ENCODE measurements at regions not wholly inside any gene's neighbourhood (a gene's known extent, or its start where the extent isn't known, plus 50 kb on each side); places are given as distances from the start of the nearest gene placed in this dataset.
"Not testable (repeated sequence)": the region's sequence is repeated elsewhere in the genome, so short reads cannot be mapped to it uniquely, and the experiment has no call there.

DNA sequence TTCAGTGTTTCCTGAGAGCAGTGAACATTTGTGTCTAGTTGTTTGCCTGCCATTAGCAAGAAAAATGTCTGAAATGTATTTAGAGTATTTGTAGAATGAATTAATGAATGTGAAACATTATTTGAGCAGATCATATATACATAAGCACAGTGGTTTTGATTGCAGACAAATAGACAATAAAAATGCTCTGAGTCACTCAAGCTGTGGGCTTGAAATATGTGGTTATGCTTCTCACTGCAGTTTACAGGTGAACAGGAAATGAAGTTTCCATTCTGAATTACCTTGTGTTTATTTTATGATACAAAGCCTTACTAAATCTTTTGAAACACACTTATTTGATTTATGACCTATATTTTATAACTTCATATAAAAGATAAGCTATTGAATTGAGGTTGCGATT lies 827.7 kb downstream of the TMTC2 start:
- peak in 1 of 2 experiments; percentile 3 for DNase-seq

- no peak for DNase-seq
Observed at GRCh38 chr12:83506841-83507240, 820.1 kb downstream of the TMTC2 start.

- DNase-seq, result no peak
Observed at GRCh38 chr12:83505586-83505985, 818.9 kb downstream of the TMTC2 start.

- not testable (repeated sequence) for DNase-seq
Observed at GRCh38 chr12:83499894-83500293, 813.2 kb downstream of the TMTC2 start.

DNA sequence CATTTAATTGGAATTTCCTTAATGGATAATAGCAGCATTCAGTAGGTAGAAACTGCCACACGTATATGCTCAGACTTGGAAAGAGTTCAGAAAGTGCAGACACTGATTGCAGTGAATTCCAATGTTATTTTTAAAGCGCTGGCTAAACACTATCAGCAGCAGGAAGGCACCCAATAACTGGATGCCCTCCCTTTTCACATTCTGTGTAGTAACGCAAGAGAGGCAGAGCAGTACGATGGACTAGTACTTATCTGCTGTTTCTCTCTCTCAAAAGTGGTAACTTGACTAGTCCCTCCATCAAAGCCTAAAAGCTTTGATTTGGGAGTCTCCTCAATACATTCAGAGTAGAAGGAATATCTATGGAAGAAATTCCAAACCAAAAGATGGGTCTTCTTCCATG lies 791.0 kb downstream of the TMTC2 start:
- DNase-seq, result no peak

GRCh38 chr12:83476695-83477690 lies 790.3 kb downstream of the TMTC2 start:
- DNase-seq, result no peak

- no peak for DNase-seq
Observed at GRCh38 chr12:83476006-83476405, 789.3 kb downstream of the TMTC2 start.

DNA sequence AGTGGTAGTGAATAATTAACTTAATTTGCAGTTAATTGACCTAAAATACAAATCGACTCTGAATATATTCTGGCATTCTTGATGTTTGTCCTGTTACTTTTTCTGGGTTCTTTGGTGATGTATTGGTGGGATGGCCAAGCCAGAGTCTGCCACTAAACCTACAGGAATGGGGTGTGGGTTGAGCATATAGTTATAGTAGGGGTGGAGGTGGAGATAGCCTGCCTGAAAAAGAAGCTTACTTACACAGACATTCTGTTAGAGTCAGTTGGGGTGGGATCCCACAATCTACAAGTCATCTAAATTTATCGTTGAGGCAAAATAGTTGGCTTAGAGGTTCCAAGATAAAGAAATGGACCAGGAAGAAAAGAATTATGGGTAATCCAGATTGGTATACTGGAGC lies 787.7 kb downstream of the TMTC2 start:
- no peak for DNase-seq

DNA sequence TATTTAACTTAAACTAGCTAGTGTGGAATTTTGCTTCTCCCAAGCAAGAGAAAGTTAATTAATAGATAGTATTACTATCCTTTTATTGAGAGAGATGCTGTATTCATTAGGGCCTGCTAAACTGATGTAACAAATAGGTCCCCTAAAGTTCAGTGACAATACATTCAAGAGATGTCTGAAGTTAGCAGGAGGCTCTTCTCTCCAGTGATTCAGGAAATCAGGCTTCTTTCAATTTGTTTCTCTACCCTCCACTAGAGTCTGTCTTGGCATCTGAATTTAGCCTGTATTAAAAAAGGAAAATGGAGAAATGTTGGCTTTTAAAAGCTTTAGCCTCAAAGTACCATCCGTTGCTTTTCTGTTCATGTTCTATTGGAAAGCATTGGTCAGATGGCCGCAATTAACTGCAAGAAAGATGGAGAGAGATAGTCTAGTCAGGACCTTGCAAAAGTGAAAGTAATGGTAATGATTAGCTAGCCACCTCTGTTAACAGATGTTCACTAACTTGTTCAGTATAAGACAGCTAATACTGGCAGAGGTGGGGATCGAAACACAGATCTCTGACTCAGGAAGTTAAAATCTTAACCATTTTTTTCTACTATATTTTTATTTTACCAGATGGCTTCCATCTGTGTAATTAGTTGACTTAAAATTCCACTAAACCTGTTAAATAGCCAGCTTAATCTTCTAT lies 786.8 kb downstream of the TMTC2 start:
- no peak for DNase-seq

DNA sequence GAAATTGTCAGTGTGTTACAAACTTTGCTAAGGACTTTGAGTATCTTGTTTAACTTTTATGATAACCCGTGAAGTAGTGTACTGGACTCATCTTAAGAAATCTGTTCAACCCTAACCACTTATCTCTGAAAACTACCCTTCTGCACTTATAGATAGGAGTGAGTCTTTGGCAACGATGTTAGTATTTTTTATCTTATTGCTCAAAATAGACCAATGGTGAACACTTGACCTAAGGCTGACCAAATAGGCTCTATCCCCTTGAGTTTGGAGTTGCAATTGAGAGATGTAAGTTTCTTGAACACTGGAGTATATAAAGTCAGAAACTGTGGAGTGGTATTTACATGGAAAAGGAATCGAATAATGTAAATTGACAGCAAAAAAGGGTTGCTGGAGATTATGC lies 786.1 kb downstream of the TMTC2 start:
- DNase-seq, result no peak

DNA sequence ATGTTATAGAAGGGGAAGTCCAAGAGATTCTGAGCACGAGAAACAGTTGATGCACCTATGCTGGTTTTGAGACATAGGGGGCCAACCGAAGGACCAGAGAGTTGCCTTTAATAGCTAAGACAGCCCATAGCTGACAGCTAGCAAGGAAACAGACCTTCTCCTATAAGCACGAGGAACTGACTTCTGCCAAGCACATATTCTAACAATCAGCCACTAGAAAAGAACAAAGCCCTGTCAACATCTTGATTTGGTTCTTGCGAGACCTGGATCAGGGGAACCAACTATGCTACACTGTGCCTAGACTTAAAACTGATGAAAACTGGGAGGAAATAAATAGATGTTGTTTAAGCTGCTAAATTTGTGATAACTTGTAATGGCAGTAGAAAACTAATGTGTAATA lies 785.6 kb downstream of the TMTC2 start:
- no peak for DNase-seq

GRCh38 chr12:83471341-83471740 lies 784.6 kb downstream of the TMTC2 start:
- DNase-seq, result no peak

DNA sequence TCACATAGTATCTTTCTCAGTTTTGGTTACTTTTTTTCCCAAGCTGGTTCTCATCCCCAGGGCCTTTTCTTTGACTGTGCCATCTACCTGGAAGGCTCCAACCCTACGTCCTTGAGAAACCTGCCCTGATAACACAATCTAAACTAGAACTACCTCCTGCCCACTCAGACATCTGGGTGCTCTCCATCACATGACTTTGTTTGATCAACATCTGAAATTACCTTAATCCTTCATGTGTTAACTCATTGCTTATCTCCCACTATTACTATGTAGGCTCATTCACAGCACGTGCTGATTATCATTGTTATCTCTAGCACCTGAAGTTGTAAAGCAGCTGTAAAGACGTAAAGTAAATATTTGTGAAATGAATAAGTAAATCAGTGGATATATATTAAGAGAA lies 784.0 kb downstream of the TMTC2 start:
- DNase-seq, result no peak

DNA sequence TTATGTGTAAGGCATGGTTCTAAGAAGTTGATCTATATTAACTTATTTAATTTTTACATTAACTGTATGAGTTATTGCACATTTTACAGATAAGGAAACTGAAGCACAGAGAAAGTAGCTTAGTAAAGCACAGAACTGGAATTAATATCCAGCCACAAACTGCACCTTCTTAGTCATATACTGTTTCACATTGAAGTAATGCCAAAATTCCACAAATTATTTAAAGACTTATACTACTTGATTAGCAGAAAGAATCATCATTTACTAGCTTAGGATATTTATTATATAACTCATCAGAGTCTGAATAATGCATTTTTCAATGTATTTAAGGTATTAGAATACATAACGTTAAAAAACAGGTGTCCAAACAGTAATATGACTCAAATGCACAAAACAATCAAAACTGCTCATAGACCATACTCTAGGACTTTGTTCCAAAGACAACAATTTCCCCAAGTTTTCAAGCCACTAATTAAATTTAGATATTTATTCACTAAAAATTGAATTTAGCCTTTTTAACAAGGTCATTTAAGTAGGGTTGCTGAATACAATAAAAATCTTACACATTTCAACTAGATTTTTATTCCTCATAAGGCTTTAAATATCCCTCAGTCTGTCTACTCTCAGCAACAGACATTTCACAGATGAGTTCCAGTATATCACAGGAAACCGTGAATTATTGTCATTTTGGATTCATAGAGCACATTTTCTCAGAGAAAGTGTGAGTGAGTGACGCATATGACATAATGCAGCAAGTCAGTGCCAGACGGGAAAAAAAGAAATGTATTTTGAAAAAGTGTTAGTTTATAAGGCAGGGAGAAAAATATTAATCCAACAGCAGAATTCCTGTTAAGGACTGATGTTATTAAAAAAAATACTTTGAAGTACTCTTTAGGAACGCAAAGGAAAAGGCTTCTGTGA lies 782.5 kb downstream of the TMTC2 start:
- DNase-seq, result no peak

DNA sequence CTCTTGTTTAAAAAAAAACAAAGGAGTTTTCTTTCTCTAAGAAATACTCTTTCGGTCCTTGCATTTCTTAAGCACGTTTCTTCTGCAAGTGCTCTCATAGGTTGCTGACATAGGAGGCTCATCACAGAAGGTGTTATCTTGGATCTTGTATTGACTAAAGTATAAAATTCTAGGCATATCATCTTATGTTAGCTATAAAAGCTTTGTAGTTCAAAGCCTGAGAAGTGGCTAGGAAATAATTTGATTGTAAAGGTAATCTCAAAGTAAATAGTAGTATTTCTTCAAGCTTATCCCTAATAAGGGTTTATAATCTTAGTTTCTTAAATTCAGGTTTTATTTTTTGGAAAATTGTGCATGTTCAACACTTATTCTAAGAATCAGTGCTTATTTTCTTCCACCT lies 778.9 kb downstream of the TMTC2 start:
- no peak for DNase-seq

- no peak for DNase-seq
Observed at GRCh38 chr12:83462419-83462818, 775.7 kb downstream of the TMTC2 start.

DNA sequence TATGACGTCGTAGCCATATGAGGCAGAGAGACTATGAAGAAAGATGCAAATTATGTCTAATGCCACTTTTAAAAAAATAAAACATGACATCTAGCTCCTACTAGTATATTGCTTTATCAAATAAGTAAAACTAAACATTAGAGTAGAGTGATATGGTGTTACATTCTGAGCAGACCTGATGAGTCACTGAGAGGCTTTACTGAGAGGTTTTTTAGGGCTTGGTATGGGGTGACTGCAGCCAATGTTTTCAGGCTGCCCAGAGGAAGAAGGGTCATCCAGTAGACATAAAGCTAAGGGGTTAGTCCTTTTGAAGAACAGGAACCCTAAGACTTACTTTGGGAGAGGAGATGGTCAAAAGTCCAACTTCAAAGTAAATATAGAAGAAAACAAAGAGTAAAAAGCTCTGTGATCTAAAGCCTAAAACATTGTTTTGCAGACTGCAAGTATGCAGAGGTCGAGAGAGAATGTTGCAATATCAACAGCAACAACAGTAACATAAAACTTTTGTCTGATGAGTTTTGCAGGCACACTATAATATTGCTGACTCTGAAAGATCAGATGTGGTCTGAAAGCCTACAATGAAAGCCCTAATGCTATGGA lies 774.7 kb downstream of the TMTC2 start:
- no peak for DNase-seq

DNA sequence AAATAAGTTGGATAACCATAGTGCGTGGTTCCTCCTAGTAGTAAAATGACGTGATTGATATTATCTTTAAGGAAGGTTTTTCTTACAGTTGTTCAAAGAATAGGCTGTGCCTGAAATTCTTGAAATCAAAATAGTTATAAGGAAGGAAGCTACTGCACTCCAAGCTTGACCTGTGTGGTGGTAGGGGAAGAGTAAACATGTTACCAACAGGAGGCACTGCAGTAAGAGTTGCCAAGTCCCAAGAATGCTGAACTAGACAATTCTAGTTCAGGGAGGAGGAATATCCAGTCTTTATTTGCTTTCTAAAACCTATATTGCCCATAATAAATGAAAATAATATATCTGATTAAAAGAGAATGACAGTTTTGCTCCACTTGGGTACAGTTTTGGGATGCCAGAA lies 764.5 kb downstream of the TMTC2 start:
- no peak for DNase-seq

DNA sequence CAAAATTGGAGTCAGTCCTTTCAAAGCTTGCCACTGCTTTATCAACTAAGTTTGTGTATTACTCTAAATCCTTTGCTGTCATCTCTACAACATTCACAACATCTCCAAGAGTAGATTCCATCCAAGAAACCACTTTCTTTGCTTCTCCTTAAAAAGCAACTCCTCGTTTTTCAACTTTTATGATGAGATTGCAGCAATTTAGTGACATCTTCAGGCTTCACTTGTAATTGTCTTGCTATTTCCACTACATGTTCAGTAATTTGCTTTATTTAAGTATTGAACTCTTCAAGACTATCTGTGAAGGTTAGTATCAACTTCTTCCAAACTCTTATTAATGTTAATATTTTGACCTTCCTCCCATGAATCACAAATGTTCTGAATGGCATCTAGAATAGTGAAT lies 747.9 kb downstream of the TMTC2 start:
- DNase-seq, result no peak

DNA sequence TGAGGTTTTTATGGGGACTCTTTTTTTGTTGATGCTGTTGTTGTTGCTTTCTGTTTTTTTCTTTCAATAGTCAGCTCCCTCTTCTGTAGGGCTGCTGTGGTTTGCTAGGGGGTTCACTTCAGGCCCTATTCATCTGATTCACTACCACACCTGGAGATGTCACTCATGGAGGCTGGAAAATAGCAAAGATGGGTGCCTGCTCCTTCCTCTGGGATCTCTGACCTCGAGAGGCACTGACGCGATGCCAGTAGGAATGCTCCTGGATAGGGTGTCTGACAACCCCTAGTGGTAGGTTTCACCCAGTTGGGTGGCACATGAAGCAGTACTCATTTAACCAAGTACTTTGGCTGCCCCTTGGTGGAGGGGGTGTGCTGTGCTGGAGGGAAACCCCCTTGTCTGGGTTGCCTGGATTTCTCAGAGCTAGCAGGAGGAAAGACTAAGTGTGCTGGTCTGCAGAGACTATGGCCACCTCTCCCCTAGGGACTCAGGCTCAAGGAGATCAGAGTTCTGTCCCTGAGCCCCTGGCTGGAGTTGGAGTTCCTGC lies 745.5 kb downstream of the TMTC2 start:
- DNase-seq, result no peak

- DNase-seq, result not testable (repeated sequence)
Observed at GRCh38 chr12:83427586-83428136, 741.0 kb downstream of the TMTC2 start.

DNA sequence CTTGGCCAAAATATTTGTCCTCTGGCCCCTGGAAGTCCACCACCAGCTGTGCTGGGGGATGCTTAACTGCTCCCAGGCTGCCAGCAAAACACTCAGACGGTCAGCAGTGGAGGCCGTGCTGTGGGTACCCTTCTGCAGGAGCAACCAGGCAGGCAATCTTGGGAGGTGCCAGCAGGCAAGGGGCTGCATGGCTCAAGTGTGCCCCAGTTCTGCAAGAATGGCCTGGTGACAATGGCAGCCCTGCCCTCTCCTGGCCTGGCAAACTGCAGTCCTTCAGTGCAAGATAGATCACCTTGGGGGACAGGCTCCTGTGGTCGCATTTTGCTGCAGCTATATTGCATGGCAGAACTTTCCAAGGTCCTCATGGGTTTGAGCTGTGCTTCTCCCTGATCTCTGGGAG lies 728.3 kb downstream of the TMTC2 start:
- no peak for DNase-seq
